GM12873 (cell line): ENCODE measurements at regions not wholly inside any gene's neighbourhood (a gene's known extent, or its start where the extent isn't known, plus 50 kb on each side); places are given as distances from the start of the nearest gene placed in this dataset.

Experiments used
- TF ChIP-seq, protein P1 (sequence below): IDR thresholded peaks from 2 replicates; pipeline ENCODE4 v1.5.1; 2012; ENCODE audit warnings: low read depth, mild to moderate bottlenecking, moderate library complexity, low read length, control low read depth; ENCODE audit not compliant: insufficient read depth; ENCODE audit errors: missing control alignments

DNA sequence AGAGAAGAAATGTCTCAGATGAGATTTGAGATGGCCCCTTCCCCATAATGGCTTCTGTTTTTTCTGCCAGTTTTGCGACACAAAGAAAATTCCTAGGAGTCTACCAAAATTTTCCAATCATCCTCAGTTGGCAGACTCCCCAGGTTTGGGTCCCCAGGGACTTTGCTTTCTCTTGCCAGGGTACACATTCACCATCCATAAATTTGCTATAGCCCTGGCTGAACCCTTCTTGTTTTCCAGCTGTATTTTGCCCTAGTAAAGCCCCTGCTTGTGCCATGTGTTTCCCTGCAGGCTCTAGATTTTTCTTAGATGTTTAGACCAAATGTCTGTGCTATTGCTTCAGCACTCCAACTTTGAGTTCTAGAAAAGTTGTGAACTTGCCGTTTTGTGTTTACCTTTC, 283.2 kb downstream of the ANXA1 start:
- TF ChIP-seq, protein P1, sequence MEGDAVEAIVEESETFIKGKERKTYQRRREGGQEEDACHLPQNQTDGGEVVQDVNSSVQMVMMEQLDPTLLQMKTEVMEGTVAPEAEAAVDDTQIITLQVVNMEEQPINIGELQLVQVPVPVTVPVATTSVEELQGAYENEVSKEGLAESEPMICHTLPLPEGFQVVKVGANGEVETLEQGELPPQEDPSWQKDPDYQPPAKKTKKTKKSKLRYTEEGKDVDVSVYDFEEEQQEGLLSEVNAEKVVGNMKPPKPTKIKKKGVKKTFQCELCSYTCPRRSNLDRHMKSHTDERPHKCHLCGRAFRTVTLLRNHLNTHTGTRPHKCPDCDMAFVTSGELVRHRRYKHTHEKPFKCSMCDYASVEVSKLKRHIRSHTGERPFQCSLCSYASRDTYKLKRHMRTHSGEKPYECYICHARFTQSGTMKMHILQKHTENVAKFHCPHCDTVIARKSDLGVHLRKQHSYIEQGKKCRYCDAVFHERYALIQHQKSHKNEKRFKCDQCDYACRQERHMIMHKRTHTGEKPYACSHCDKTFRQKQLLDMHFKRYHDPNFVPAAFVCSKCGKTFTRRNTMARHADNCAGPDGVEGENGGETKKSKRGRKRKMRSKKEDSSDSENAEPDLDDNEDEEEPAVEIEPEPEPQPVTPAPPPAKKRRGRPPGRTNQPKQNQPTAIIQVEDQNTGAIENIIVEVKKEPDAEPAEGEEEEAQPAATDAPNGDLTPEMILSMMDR, result no peak

DNA sequence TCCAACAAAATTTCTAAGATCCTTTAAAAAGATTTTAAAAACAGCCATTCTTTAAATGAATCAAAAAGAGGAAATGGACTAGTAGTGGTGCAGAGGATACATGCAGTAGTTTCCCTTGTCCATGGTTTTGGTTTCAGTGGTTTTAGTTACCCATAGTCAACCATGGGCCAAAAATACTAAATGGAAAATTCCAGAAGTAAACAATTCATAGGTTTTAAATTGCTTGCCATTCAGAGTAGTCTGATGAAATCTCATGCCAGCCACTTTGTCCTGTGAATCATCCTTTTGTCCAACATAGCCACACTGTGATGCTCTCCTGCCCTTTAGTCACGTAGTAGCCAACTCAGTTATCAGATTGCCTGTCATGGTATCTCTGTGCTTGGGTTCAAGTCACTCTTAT, 286.1 kb downstream of the ANXA1 start:
- TF ChIP-seq, protein P1, result no peak

DNA sequence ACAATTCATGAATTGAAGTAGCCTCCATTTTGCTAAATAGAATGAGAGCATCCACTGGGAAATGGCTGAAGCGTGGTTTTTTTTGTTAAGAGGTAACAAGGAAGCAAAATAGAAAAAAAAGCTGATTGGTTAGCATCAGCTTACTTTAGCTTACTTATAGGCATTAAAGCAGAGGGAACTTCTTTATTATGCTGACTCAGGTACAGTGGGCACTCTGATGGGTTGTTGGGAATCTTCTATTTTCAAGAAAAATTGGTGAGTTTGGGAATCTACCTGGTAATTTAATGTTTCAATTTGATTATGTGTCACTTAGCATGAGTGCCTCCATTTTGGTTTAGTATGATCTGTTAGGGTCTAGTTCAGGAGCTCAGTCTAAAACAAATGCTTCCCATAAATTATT, 289.6 kb downstream of the ANXA1 start:
- TF ChIP-seq, protein P1, result no peak

DNA sequence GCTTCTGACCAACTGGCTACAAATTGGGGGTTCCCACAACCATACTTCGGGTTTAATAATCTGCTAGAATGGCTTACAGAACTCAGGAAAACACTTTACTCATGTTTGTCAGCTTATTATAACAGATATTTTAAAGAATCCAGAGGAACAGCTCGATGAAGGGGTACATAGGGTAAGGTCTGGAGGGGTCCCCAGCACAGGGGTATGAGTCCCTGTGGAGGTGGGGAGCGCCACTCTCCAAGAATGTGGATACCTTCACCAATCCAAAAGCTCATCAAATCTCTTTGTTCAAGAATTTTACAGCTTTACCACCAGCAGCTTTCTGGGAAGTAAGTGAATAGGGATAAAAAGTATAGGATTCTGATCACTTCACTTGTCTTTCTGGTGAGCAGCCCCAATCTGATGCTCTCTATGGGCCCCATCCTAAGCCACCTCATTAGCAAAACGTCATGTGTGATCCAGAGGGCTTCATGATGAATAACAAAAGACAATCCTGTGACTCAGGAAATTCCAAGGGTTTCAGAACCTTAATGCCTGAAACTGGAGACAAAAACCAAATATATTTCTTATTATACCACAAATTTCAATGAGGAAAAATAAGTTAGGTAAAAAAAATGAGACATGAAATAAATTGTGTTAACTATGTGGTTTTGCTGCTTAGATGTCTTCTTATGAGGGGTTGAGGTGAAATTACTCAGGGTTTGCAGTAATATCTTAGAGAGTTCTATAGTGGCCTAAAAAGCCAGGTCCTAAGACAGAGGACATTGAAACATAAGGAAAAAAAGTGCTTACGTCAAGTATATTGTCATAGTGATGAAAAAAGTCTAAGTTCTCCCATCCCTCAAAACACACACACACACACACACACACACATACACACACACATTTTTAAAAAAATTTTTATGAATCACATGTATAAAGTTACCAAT, 290.5 kb downstream of the ANXA1 start:
- TF ChIP-seq, protein P1, result no peak

DNA sequence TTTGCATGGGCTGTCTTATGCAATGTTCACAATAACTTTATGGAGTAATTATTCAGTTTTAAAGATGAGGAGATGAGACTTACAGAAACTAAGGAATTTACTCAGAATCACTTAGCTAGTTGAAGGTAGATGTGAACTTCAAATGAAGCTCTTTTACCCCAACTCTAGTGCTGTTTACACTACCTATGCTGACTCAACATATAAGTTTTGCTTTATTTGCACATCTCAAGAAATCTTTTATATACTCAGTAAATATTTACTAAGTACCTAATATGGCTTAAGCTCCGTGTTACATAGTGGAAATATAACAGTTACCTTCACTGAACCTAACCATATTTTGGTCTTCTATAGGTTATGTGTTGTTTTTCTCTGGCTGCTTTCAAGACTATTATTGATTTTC, 293.2 kb downstream of the ANXA1 start:
- TF ChIP-seq, protein P1, result no peak

DNA sequence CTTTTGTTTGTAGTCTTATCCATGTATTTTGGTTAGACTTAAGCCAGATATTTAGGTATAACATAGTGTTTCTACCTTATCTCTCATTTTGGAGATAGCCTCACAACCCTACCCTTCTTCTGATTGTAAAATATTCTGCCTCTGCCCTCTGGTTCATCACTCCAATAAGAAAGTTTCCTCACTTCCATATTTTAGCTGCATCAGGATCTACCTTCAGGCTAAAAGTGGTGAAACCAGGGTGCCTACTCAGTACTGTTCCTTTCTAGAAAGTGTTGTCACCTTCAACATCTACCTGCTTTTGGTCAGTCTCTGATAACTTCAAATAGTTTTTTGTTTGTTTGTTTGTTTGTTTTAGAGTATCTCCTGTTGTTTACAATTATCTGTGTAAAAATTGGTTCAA, 294.6 kb downstream of the ANXA1 start:
- TF ChIP-seq, protein P1, result no peak

DNA sequence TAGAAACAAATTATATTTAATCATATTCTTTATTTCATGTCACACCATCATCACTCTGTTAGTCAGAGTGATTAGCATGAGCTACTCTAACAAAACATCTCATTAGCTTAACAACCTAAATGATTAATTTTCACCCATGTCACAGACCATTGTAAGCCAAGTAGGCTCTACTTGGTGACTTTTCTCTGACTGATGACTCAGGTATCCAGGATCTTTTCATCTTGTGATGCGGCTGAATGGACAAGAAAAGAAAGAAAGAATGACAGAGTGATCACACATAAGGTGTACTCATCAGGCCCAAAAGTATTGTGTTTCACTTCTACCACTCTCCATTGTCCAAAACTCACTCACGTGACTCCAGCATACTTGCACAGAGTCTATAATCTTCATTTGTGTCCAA, 299.3 kb downstream of the ANXA1 start:
- TF ChIP-seq, protein P1, result no peak
